ENCODE measurements at regions not wholly inside any gene's neighbourhood (a gene's known extent, or its start where the extent isn't known, plus 50 kb on each side); places are given as distances from the start of the nearest gene placed in this dataset.
A peak's percentile ranks its signal among the peaks of the same experiment; 100 is the strongest.

GRCh38 chr2:139018252-139018651 is 238.1 kb upstream of the NXPH2 start:
- TF ChIP-seq, protein P1, sequence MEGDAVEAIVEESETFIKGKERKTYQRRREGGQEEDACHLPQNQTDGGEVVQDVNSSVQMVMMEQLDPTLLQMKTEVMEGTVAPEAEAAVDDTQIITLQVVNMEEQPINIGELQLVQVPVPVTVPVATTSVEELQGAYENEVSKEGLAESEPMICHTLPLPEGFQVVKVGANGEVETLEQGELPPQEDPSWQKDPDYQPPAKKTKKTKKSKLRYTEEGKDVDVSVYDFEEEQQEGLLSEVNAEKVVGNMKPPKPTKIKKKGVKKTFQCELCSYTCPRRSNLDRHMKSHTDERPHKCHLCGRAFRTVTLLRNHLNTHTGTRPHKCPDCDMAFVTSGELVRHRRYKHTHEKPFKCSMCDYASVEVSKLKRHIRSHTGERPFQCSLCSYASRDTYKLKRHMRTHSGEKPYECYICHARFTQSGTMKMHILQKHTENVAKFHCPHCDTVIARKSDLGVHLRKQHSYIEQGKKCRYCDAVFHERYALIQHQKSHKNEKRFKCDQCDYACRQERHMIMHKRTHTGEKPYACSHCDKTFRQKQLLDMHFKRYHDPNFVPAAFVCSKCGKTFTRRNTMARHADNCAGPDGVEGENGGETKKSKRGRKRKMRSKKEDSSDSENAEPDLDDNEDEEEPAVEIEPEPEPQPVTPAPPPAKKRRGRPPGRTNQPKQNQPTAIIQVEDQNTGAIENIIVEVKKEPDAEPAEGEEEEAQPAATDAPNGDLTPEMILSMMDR (conservative IDR thresholded peaks at IDR 0.05; ENCODE audit: low read depth, low read length): no peak
- no peak for DNase-seq (ENCODE audit: low read depth)
- no peak overlapping the region for H3K4me3 ChIP-seq (ENCODE audit: low read length)

- TF ChIP-seq, protein P1 (conservative IDR thresholded peaks at IDR 0.05; ENCODE audit: low read depth, low read length): no peak
Measured at GRCh38 chr2:139007130-139007529, 226.9 kb upstream of the NXPH2 start.

DNA sequence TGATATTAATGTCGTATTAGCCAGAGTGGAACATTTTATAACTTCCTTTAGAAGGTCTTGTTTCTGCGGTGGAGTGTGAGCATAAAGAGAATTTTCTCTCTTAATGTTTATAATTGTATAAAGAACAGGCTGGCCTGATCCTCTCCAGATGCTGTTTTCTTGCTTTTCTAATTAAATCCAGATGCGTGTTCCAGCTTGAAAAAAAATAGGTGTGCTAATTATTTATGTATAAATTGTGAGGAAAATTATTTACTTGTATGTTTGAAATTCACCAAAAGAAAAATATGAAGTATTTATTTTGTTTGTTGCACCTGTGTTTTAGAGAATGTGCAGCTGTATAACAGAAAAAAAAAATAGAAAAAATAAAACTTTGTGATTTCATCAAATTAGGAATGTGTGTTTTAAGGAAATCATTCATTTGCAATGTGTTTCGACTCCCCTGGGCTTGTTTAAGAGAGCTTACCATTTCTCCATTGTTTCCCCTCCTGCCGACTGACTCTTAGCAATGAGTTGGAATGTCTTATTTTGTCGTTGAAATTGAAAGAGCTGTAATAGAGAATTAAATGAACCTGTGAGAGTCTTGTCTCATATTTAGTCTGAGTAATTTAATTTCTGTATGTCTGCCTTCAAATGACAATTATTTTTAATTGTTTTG is 220.1 kb upstream of the NXPH2 start:
- H3K4me3 ChIP-seq (ENCODE audit: low read length): no peak overlapping the region
- DNase-seq (ENCODE audit: low read depth): no peak
- TF ChIP-seq, protein P1 (conservative IDR thresholded peaks at IDR 0.05; ENCODE audit: low read depth, low read length): no peak

More at GRCh38 chr2:139007130-139007529, 226.9 kb upstream of the NXPH2 start:
- H3K4me3 ChIP-seq (ENCODE audit: low read length): no peak overlapping the region
- no peak for DNase-seq (ENCODE audit: low read depth)

GRCh38 chr2:138997856-138998517 is 217.8 kb upstream of the NXPH2 start:
- TF ChIP-seq, protein P1 (conservative IDR thresholded peaks at IDR 0.05; ENCODE audit: low read depth, low read length): no peak
- no peak for DNase-seq (ENCODE audit: low read depth)
- no peak overlapping the region for H3K4me3 ChIP-seq (ENCODE audit: low read length)

- TF ChIP-seq, protein P1 (conservative IDR thresholded peaks at IDR 0.05; ENCODE audit: low read depth, low read length): no peak
- DNase-seq (ENCODE audit: low read depth): no peak
- H3K4me3 ChIP-seq (ENCODE audit: low read length): no peak overlapping the region
Measured at GRCh38 chr2:138997346-138997745, 217.2 kb upstream of the NXPH2 start.

GRCh38 chr2:138994502-138994901 is 214.3 kb upstream of the NXPH2 start:
- no peak overlapping the region for H3K4me3 ChIP-seq (ENCODE audit: low read length)
- TF ChIP-seq, protein P1 (conservative IDR thresholded peaks at IDR 0.05; ENCODE audit: low read depth, low read length): no peak
- DNase-seq (ENCODE audit: low read depth): peak; percentile 48

DNA sequence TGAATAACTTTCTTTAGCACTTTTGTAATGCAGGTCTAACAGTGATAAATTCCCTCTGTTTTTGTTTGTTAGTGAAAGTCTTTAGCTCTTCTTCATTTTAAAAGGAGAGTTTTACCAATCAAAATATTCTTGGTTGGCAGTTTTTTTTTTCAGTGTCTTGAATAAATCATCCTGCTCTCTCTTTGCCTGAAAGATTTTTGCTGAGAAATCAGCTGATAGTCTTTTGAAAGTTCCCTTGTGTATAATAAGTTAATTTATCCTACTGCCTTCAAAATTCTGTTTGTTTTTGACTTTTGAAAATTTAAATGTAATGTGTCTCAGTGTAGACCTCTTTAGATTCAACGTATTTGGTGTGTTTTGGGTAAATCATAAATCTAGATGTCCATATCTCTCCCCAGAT is 205.7 kb upstream of the NXPH2 start:
- DNase-seq (ENCODE audit: low read depth): no peak
- TF ChIP-seq, protein P1 (conservative IDR thresholded peaks at IDR 0.05; ENCODE audit: low read depth, low read length): no peak

More for the DNA sequence above, 205.7 kb upstream of the NXPH2 start:
- H3K4me3 ChIP-seq (ENCODE audit: low read length): no peak overlapping the region

Measured in retinal pigment epithelial cell (primary cell).